SK-N-SH (cell line): ENCODE measurements at regions not wholly inside any gene's neighbourhood (a gene's known extent, or its start where the extent isn't known, plus 50 kb on each side); places are given as distances from the start of the nearest gene placed in this dataset.
A peak's percentile ranks its signal among the peaks of the same experiment; 100 is the strongest.

ENCODE experiments used
- CTCF ChIA-PET: fragments of 300-600, 350-600 bp; formaldehyde crosslinking; extraction: SDS; loops from one replicate; lab custom pipeline; 2021; lab: Yijun Ruan, JAX
- POLR2A ChIA-PET: fragments of 350-600 bp; sonication (Branson Sonifier 250); formaldehyde crosslinking; extraction: SDS; loops from one replicate; lab custom pipeline; 2020; ENCODE audit warnings: antibody characterized with exemption, inconsistent platforms; lab: Yijun Ruan, JAX
- DNase-seq: peaks from one replicate; pipeline ENCODE4 v3.0.0; 2012
- H2AFZ ChIP-seq: fragments of 200-600 bp; sonication (generic); 2 replicates; pipeline ENCODE4 v1.8.1; 2016; ENCODE audit warnings: antibody characterized with exemption, mild to moderate bottlenecking, low read depth
- H3F3A ChIP-seq: fragments of 200-600 bp; sonication (generic); replicated peaks from 2 replicates; pipeline ENCODE3; 2016; ENCODE audit warnings: antibody characterized with exemption, mild to moderate bottlenecking; ENCODE audit not compliant: insufficient read depth
- H3K27ac ChIP-seq, 2 experiments: fragments of 200-500 bp in 1 of 2; fragments of 200-600 bp in 1 of 2; sonication (Bioruptor generic) in 1 of 2; sonication (generic), shearing (Covaris generic) in 1 of 2; 2 replicates each; pipeline versions ENCODE4 v1.5.1 to v1.6.1; 2014 to 2016; ENCODE audit warnings: low read depth in 2 of 2, inconsistent platforms in 1 of 2, low read length in 1 of 2, mild to moderate bottlenecking in 1 of 2, mixed read lengths in 1 of 2
- H3K27me3 ChIP-seq: fragments of 200-600 bp; sonication (generic), shearing (Covaris generic); 2 replicates; pipeline ENCODE4 v1.6.1; 2016; ENCODE audit warnings: mixed run types; ENCODE audit not compliant: insufficient read depth
- H3K36me3 ChIP-seq, 2 experiments: fragments of 200-500 bp in 1 of 2; fragments of 200-600 bp in 1 of 2; sonication (Bioruptor generic) in 1 of 2; sonication (generic) in 1 of 2; replicated peaks in 1 of 2; 2 replicates each; pipeline versions ENCODE3 to v1.5.1; 2014 to 2016; ENCODE audit warnings: low read length in 1 of 2, mild to moderate bottlenecking in 1 of 2; ENCODE audit not compliant: insufficient read depth in 2 of 2, control insufficient read depth in 1 of 2
- H3K4me1 ChIP-seq, 2 experiments: fragments of 200-500 bp in 1 of 2; fragments of 200-600 bp in 1 of 2; sonication (Bioruptor generic) in 1 of 2; sonication (generic), shearing (Covaris generic) in 1 of 2; 2 replicates each; pipeline versions ENCODE4 v1.5.1 to v1.6.1; 2014 to 2016; ENCODE audit warnings: low read depth in 1 of 2, low read length in 1 of 2, mixed run types in 1 of 2; ENCODE audit not compliant: insufficient read depth in 2 of 2, control insufficient read depth in 1 of 2
- H3K4me2 ChIP-seq: fragments of 200-600 bp; sonication (generic), shearing (Covaris generic); 2 replicates; pipeline ENCODE4 v1.6.1; 2017; ENCODE audit warnings: mixed run types
- H3K4me3 ChIP-seq, 2 experiments: fragments of 200-500 bp in 1 of 2; fragments of 200-600 bp in 1 of 2; sonication (Bioruptor generic) in 1 of 2; sonication (generic), shearing (Covaris generic) in 1 of 2; 2 replicates each; pipeline versions ENCODE4 v1.5.1 to v1.8.1; 2014 to 2016; ENCODE audit warnings: low read depth in 2 of 2, inconsistent platforms in 1 of 2, low read length in 1 of 2, mild to moderate bottlenecking in 1 of 2, mixed read lengths in 1 of 2, moderate library complexity in 1 of 2
- H3K79me2 ChIP-seq: fragments of 200-600 bp; sonication (generic); 2 replicates; pipeline ENCODE4 v1.8.1; 2017; ENCODE audit warnings: mild to moderate bottlenecking; ENCODE audit not compliant: insufficient read depth
- H3K9ac ChIP-seq: fragments of 200-600 bp; sonication (generic); 2 replicates; pipeline ENCODE4 v1.6.1; 2017; ENCODE audit warnings: mixed run types
- H3K9me2 ChIP-seq: fragments of 200-600 bp; sonication (generic); 2 replicates; pipeline ENCODE4 v1.6.1; 2017; ENCODE audit warnings: mixed run types
- H3K9me3 ChIP-seq: fragments of 200-600 bp; sonication (generic); 2 replicates; pipeline ENCODE4 v1.6.1; 2017; ENCODE audit warnings: mixed run types, mild to moderate bottlenecking, moderate library complexity
- H4K20me1 ChIP-seq: fragments of 200-600 bp; sonication (generic); 2 replicates; pipeline ENCODE4 v1.6.1; 2017; ENCODE audit warnings: mild to moderate bottlenecking, mixed run types; ENCODE audit not compliant: insufficient read depth
- CTCF ChIP-seq: fragments of 200-600 bp; sonication (generic); IDR thresholded peaks from 2 replicates; pipeline ENCODE4 v1.6.1; 2017; ENCODE audit warnings: antibody characterized with exemption, mild to moderate bottlenecking, moderate library complexity
- EZH2phosphoT487 ChIP-seq: fragments of 200-600 bp; sonication (generic); IDR thresholded peaks from 2 replicates; pipeline ENCODE4 v1.6.1; 2017; ENCODE audit warnings: low read depth, mixed run types, mild to moderate bottlenecking, antibody characterized with exemption, moderate library complexity, borderline replicate concordance
- FOXJ3 ChIP-seq: sonication (generic); formaldehyde crosslinking; IDR thresholded peaks from 2 replicates; pipeline ENCODE4 v1.5.1; 2020; ENCODE audit warnings: mild to moderate bottlenecking, missing genetic modification reagents
- IRF3 ChIP-seq: fragments of 150-350 bp; IDR thresholded peaks from 2 replicates; pipeline ENCODE4 v1.6.1; 2016; ENCODE audit warnings: mild to moderate bottlenecking, low read depth, low read length
- NFIC ChIP-seq: IDR thresholded peaks from 2 replicates; pipeline ENCODE4 v1.4.0; 2012; ENCODE audit warnings: borderline replicate concordance
- NRF1 ChIP-seq: IDR thresholded peaks from 2 replicates; pipeline ENCODE4 v1.6.1; 2012; ENCODE audit warnings: low read depth, mild to moderate bottlenecking, low read length
- RCOR1 ChIP-seq: fragments of 150-350 bp; IDR thresholded peaks from 2 replicates; pipeline ENCODE4 v1.6.1; 2017; ENCODE audit warnings: antibody characterized with exemption, low read length
- REST ChIP-seq: IDR thresholded peaks from 2 replicates; pipeline ENCODE4 v1.6.1; 2012; ENCODE audit warnings: mild to moderate bottlenecking, low read depth, low read length, moderate library complexity
- USF1 ChIP-seq: IDR thresholded peaks from 2 replicates; pipeline ENCODE4 v1.4.0; 2012; ENCODE audit warnings: low read depth, borderline replicate concordance
- USF2 ChIP-seq: fragments of 150-350 bp; IDR thresholded peaks from 2 replicates; pipeline ENCODE4 v1.6.1; 2017; ENCODE audit warnings: antibody characterized with exemption, low read length, low read depth, borderline replicate concordance
- WGBS: methylation state at CpG from one replicate; pipeline ENCODE4 v1.1.6; 2017; ENCODE audit warnings: low lambda C conversion rate; 5-methylcytosine and 5-hydroxymethylcytosine counted together

GRCh38 chr17:77274096-77274845 lies 133.5 kb downstream of the SEC14L1 start:
- TF ChIP-seq RCOR1 (no peak), REST (peak; percentile 62; the same call in 1 of the 2 replicates), USF1 (peak; percentile 56; the same call in 1 of the 2 replicates), NFIC (no peak)
- Histone ChIP-seq H2AFZ (no peak overlapping the region), H3K36me3 (no peaks in the 10 kb centered on the region), H3K27me3 (no peaks in the 10 kb centered on the region), H3K4me1 (peaks cover 0 to 9% of the 10 kb centered on the region in 2 experiments; a peak in 1 of 4 replicates), H3K79me2 (no peaks in the 10 kb centered on the region), H3K9me3 (no peaks in the 10 kb centered on the region), H4K20me1 (no peaks in the 10 kb centered on the region), H3K4me3 (no peak overlapping the region), H3K27ac (no peak overlapping the region), H3F3A (peaks cover 10% of the 10 kb centered on the region), H3K9me2 (no peaks in the 10 kb centered on the region), H3K9ac (no peak overlapping the region), H3K4me2 (no peak overlapping the region)
- DNase-seq: peak; percentile 36
- CTCF ChIA-PET: interaction anchor here (0.7 to 4.2 kb wide), 5 partner anchors 9 to 75 kb away, joined by 3 to 17 read pairs (median 4); no protein-coding TSS in a partner anchor
- POLR2A ChIA-PET: interaction anchor here (0.5 kb wide), 1 partner anchor 263 kb away, joined by 4 read pairs; no protein-coding TSS in a partner anchor
- 88% methylated on average over 17 of the region's 17 CpGs for WGBS

- Histone ChIP-seq H3K79me2 (no peaks in the 10 kb centered on the region), H3K4me3 (no peak overlapping the region), H3K4me1 (peaks cover 10 to 40% of the 10 kb centered on the region in 2 experiments), H3K27me3 (no peaks in the 10 kb centered on the region), H3K9me3 (no peaks in the 10 kb centered on the region), H2AFZ (no peak overlapping the region), H3K36me3 (no peaks in the 10 kb centered on the region), H3K27ac (no peak overlapping the region), H4K20me1 (no peaks in the 10 kb centered on the region), H3K9me2 (no peaks in the 10 kb centered on the region), H3K4me2 (no peak overlapping the region), H3F3A (peaks cover 22% of the 10 kb centered on the region), H3K9ac (no peak overlapping the region)
- POLR2A ChIA-PET: interaction anchor here (0.6 kb wide), 1 partner anchor 566 kb away, joined by 5 read pairs; no protein-coding TSS in a partner anchor
- WGBS: 98% methylated on average over 19 of the region's 20 CpGs
- CTCF ChIA-PET: interaction anchor here (0.9 to 2.1 kb wide), 7 partner anchors 29 to 154 kb away, joined by 3 to 8 read pairs (median 3); no protein-coding TSS in a partner anchor
- DNase-seq: peak; percentile 44
- TF ChIP-seq NRF1: no peak
- no peak for TF ChIP-seq EZH2phosphoT487
- TF ChIP-seq IRF3: no peak
- TF ChIP-seq CTCF: no peak
- no peak for TF ChIP-seq FOXJ3 (CRISPR knock-in tag)
- TF ChIP-seq USF2: no peak
These were observed 138.9 kb downstream of the SEC14L1 start for GRCh38 chr17:77279448-77280303.
